ENCODE measurements at regions not wholly inside any gene's neighbourhood (a gene's known extent, or its start where the extent isn't known, plus 50 kb on each side); places are given as distances from the start of the nearest gene placed in this dataset.

GRCh38 chr18:39801848-39802247 is 2153.2 kb upstream of the PIK3C3 start:
- DNase-seq (ENCODE audit: low spot score) = no peak

DNA sequence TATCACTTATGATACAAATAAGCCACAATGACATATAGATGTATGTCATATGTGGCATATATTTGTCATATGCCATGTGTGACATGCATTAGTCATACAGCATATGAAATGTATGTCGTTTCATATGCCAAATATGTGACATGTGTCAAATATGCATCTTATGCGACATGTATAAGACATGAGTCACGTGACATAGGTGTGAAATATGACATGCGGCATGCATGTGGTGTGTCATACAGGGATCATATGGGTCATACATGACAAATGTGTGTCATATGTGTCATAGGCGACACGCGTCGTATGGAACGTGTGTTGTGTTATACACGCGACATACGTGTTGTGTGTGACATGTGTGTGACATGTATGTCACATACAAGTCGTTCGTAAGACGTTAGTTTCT is 2154.0 kb upstream of the PIK3C3 start:
- no peak for DNase-seq (ENCODE audit: low spot score)

- DNase-seq (ENCODE audit: low spot score) = peak; percentile 15
Measured at GRCh38 chr18:39799006-39799405, 2156.0 kb upstream of the PIK3C3 start.

- DNase-seq (ENCODE audit: low spot score) = peak; percentile 41
Measured at GRCh38 chr18:39796393-39796792, 2158.6 kb upstream of the PIK3C3 start.

DNA sequence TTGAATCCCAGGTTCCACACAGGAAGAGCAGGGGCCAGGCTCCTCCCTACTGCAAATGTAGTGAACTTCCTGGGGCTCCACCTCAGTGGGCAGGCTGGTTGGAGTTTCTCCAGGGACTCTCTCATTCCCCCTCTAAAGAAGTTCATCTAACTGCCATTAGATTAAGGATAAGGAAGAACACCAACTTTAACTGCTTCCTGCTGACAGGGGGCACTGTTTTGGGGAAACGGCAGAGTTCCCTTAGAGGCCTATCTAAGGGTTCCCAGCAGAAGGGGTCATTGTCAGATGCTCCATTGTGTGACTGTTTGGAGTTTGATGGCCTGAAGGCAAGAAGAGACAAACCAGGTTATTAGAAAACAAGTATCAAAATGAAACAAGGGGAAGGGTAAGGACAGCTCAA is 2159.7 kb upstream of the PIK3C3 start:
- DNase-seq (ENCODE audit: low spot score) = no peak

DNA sequence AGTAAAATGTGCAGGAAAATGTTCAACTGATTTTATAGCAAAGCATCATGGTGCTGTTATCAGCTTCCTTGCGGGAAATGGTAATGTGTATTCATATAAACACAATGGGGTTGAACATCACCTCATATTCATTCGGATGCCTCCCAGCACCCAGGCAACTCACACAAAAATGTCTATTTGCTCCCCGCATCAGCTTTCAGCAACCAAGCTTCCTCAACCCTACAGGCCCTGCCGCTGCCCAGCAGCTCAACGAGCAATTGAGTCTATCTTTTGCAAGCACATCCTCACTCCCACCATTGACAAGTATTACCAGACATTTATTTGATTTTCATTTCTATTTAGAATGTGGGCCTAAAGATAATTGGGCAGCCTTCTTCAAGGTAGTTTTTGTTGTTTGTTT is 2161.4 kb upstream of the PIK3C3 start:
- DNase-seq (ENCODE audit: low spot score) = no peak

DNA sequence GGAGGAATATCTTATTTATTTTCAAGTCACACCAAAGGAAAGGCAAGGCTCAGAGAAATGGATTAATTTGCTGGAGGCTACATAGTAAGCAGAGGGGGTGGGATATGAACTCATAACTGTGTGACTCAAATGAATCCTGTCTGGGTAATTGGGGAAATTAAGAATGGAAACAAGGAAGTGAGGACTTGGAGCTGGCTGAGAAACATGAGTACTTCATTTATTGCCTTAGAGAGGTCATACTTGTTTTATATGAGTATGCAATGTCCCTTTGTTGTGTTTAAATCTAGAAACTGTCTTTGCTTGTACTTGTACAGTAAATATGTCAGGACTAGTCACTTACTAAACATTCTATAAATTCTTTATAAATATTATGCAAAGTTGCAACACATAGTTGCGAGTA is 2166.7 kb upstream of the PIK3C3 start:
- no peak for DNase-seq (ENCODE audit: low spot score)

- no peak for DNase-seq (ENCODE audit: low spot score)
Measured at GRCh38 chr18:39786477-39786876, 2168.6 kb upstream of the PIK3C3 start.

- no peak for DNase-seq (ENCODE audit: low spot score)
Measured at GRCh38 chr18:39784541-39784940, 2170.5 kb upstream of the PIK3C3 start.

DNA sequence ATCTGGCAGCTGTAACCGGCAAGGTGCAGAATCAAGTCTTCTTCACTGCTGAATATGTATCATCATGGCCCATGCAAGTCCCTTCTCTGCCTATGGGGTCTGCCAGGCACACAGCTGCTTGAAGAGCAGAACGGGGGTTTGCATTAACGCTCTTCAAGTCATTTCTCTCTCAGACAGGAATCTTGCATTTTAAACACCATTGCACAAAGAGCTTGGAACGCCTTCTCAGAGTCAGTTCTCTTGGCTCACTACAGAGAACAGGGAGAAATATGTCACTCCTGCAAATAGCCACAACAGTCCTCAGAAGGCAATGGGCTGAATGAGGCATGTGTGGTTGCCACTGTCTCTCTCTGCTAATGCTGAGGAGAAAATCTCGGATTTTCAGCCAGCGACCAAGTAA is 2173.5 kb upstream of the PIK3C3 start:
- no peak for DNase-seq (ENCODE audit: low spot score)

GRCh38 chr18:39780774-39781173 is 2174.3 kb upstream of the PIK3C3 start:
- DNase-seq (ENCODE audit: low spot score) = no peak

GRCh38 chr18:39779926-39780325 is 2175.1 kb upstream of the PIK3C3 start:
- no peak for DNase-seq (ENCODE audit: low spot score)

DNA sequence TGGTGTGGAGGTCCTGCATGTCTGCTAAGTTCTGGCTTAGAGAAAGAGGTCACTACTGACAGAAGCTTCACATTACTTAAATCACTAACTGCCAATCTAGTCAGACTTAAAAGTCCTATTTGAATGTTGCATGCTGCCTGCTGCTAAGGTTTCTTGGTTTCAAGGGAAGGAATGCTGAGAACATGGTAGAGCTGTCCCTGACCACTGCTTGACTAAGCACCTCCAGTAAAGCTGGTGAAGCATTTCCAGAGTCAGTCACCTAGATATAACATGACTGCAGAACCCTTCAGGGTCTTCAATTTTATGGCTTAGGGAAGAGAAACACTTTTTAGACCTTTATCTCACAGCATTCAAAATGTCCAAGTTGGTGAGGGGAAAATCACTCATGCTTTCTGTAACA is 2178.3 kb upstream of the PIK3C3 start:
- DNase-seq (ENCODE audit: low spot score) = no peak

DNA sequence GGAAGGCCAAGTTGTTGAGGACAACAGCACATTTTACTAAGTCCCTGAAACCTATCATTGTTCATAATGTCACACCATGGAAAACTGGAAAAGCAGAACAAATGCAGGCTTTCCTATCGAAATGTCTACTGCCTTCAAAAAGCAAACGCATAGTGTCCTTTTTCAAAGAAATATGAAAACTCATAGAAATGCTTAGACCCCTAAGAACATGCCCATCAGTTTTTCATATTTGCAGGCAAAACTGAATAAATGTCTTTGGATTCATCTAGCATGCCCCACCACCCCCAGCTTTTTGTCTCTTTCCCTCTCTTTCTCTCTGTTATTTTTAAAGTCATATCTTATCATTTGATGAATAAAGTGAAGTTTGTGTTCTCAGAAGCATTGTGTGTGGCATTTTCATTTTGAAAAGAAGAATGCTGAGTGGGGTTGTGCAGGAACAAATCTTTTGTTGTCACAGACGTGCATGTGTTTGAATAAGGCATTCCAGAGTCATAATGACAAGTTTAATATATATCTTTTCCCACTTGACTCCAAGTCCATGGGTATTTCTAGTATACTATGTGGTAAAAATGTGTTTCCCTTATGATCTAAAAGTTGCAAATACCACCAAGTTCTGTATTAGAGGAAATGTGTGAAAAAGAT is 2180.0 kb upstream of the PIK3C3 start:
- no peak for DNase-seq (ENCODE audit: low spot score)

DNA sequence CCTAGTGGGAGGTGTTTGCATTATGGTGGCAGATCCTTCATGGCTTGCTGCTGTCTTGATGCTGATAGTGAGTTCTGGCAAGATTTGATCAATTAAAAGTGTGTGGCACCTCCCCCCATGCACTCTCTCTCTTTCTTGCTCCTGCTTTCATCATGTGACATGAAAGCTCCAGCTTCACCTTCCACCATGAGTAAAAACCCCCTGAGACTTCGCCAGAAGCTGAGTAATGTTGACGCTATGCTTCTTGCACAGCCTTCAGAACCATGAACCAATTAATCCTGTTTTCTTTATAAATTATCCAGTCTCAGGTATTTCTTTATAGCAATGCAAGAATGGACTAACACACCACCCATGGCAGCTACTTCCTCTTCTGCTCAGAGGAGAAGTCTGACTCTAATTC is 2181.4 kb upstream of the PIK3C3 start:
- DNase-seq (ENCODE audit: low spot score) = no peak

GRCh38 chr18:39772155-39772919 is 2182.7 kb upstream of the PIK3C3 start:
- DNase-seq (ENCODE audit: low spot score) = no peak

DNA sequence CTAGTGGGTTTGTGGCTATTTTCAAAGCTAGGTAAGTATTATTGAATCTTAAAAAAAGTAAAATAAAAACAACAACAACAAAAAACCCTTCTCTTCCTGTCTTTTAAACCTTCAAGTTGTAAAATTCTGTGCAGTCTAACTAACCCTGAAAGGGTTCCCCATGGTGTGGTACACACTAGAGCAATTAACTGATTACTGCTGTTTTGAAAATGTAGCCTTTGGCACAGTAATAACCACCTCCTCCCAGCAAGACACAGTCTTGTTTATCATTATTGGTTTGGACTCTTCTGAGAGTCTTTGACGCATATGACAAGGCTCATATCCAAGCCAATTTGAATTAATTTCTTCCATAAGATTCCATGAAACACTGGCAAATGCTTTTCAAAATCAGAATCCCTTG is 2184.6 kb upstream of the PIK3C3 start:
- DNase-seq (ENCODE audit: low spot score) = no peak

GRCh38 chr18:39764873-39765272 is 2190.2 kb upstream of the PIK3C3 start:
- no peak for DNase-seq (ENCODE audit: low spot score)

- no peak for DNase-seq (ENCODE audit: low spot score)
Measured at GRCh38 chr18:39761273-39761672, 2193.8 kb upstream of the PIK3C3 start.

DNA sequence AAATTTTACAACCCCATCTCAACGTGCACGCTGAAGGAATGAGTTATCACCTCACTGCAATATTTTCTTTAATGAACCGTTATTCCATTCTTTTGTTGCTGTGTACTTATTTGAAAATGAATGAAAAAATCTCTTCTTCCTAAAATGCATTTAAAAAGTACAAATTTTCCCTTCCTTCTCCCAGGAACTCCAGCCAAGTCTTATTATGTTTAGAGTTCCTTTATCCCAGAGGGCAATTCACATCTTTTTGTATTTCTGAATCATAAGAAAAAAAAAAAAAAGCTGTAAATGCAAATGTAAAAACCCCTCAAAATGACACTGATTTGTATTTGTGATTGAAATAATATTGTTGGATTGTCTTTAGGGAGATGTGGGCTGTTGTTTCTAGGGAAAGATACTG is 2194.3 kb upstream of the CELF4 start:
- DNase-seq (ENCODE audit: low spot score) = no peak

DNA sequence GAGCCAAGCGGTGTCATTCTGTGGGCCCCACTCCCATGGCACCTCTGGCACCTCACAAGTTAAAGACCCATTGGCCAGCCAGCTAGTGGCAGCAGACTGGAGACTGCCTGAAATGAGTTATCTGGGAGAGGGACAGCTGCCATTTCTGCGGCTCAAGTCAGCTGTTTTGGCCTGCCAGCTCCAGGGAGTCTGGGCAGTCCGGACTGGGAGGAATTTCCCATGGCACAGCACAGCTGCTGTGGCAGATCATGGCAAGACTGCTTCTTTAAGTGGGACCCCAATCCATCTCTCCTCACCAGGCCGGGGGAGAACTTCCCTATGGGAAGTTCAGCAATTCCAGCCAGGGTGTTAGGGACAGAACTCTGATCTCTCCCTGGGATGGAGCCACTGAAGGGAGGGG is 2187.6 kb upstream of the CELF4 start:
- DNase-seq (ENCODE audit: low spot score) = no peak

GRCh38 chr18:39752351-39752750 is 2186.8 kb upstream of the CELF4 start:
- no peak for DNase-seq (ENCODE audit: low spot score)

- no peak for DNase-seq (ENCODE audit: low spot score)
Measured at GRCh38 chr18:39751921-39752320, 2186.3 kb upstream of the CELF4 start.

GRCh38 chr18:39751161-39751560 is 2185.6 kb upstream of the CELF4 start:
- DNase-seq (ENCODE audit: low spot score) = no peak
